Skeletal muscle tissue (tissue), 3 donors: ENCODE measurements at regions not wholly inside any gene's neighbourhood (a gene's known extent, or its start where the extent isn't known, plus 50 kb on each side); places are given as distances from the start of the nearest gene placed in this dataset.

ENCODE experiments used
- H3K27ac ChIP-seq: one replicate; pipeline ENCODE4 v1.7.0; 2013; ENCODE audit warnings: mild to moderate bottlenecking, low read depth, low read length, inconsistent platforms
- H3K27me3 ChIP-seq, 3 donors: one replicate each; pipeline ENCODE4 v1.7.0; 2013; ENCODE audit warnings: low read length in 3 of 3; ENCODE audit not compliant: control insufficient read depth in 3 of 3, insufficient read depth in 3 of 3
- H3K36me3 ChIP-seq, 3 donors: one replicate each; pipeline ENCODE4 v1.7.0; 2013; ENCODE audit warnings: low read length in 3 of 3; ENCODE audit not compliant: control insufficient read depth in 3 of 3, insufficient read depth in 3 of 3
- H3K4me1 ChIP-seq, 3 donors: one replicate each; pipeline ENCODE4 v1.7.0; 2013; ENCODE audit warnings: low read length in 3 of 3, mild to moderate bottlenecking in 3 of 3; ENCODE audit not compliant: control insufficient read depth in 3 of 3, insufficient read depth in 3 of 3
- H3K4me3 ChIP-seq, 3 donors: one replicate each; pipeline ENCODE4 v1.7.0; 2013; ENCODE audit warnings: low read length in 3 of 3
- H3K9ac ChIP-seq, 3 donors: one replicate each; pipeline ENCODE4 v1.7.0; 2013; ENCODE audit warnings: low read length in 3 of 3, mild to moderate bottlenecking in 3 of 3, moderate library complexity in 2 of 3, low read depth in 1 of 3
- H3K9me3 ChIP-seq, 3 donors: one replicate each; pipeline ENCODE4 v1.7.0; 2013; ENCODE audit warnings: low read length in 3 of 3; ENCODE audit not compliant: control insufficient read depth in 3 of 3
- donor health status: Osteomylitis.

GRCh38 chr5:2125171-2125900 lies 242.6 kb upstream of the IRX4 start:
- Histone ChIP-seq H3K36me3 (no peaks in the 10 kb centered on the region), H3K4me1 (peaks cover 0 to 2% (median 0%) of the 10 kb centered on the region in 3 donors), H3K27me3 (peaks cover 5 to 18% (median 6%) of the 10 kb centered on the region in 3 donors), H3K27ac (no peak overlapping the region), H3K9me3 (no peaks in the 10 kb centered on the region), H3K9ac (no peak overlapping the region), H3K4me3 (no peak overlapping the region)

- Histone ChIP-seq H3K27ac (no peak overlapping the region), H3K4me1 (peaks cover 0 to 2% (median 0%) of the 10 kb centered on the region in 3 donors), H3K4me3 (no peak overlapping the region), H3K27me3 (peaks cover 4 to 14% (median 6%) of the 10 kb centered on the region in 3 donors), H3K9ac (no peak overlapping the region), H3K9me3 (no peaks in the 10 kb centered on the region), H3K36me3 (no peaks in the 10 kb centered on the region)
These were observed 241.9 kb upstream of the IRX4 start for GRCh38 chr5:2124434-2125170.

GRCh38 chr5:2123874-2124273 lies 241.1 kb upstream of the IRX4 start:
- Histone ChIP-seq H3K4me1 (no peaks in the 10 kb centered on the region), H3K9me3 (no peaks in the 10 kb centered on the region), H3K9ac (no peak overlapping the region), H3K27ac (no peak overlapping the region), H3K36me3 (no peaks in the 10 kb centered on the region), H3K27me3 (peaks cover 4 to 11% (median 6%) of the 10 kb centered on the region in 3 donors), H3K4me3 (no peak overlapping the region)

- no peak overlapping the region for H3K4me3 ChIP-seq
- no peaks in the 10 kb centered on the region for H3K9me3 ChIP-seq
- no peaks in the 10 kb centered on the region for H3K4me1 ChIP-seq
- H3K27ac ChIP-seq = no peak overlapping the region
- no peak overlapping the region for H3K9ac ChIP-seq
- peaks cover 0 to 3% (median 3%) of the 10 kb centered on the region in 3 donors for H3K27me3 ChIP-seq
- H3K36me3 ChIP-seq = no peaks in the 10 kb centered on the region
These were observed 237.6 kb upstream of the IRX4 start for GRCh38 chr5:2120361-2120760.

- H3K4me3 ChIP-seq = no peak overlapping the region
- H3K36me3 ChIP-seq = no peaks in the 10 kb centered on the region
- H3K9ac ChIP-seq = no peak overlapping the region
- H3K27me3 ChIP-seq = peaks cover 0 to 3% (median 0%) of the 10 kb centered on the region in 3 donors
- H3K27ac ChIP-seq = no peak overlapping the region
- no peaks in the 10 kb centered on the region for H3K9me3 ChIP-seq
- H3K4me1 ChIP-seq = no peaks in the 10 kb centered on the region
These were observed 236.8 kb upstream of the IRX4 start for GRCh38 chr5:2119573-2119972.

GRCh38 chr5:2113348-2114131 lies 230.8 kb upstream of the IRX4 start:
- H3K27me3 ChIP-seq = peaks cover 0 to 10% (median 0%) of the 10 kb centered on the region in 3 donors
- no peak overlapping the region for H3K27ac ChIP-seq
- no peaks in the 10 kb centered on the region for H3K36me3 ChIP-seq
- no peaks in the 10 kb centered on the region for H3K4me1 ChIP-seq
- no peak overlapping the region for H3K4me3 ChIP-seq
- H3K9me3 ChIP-seq = no peaks in the 10 kb centered on the region
- no peak overlapping the region for H3K9ac ChIP-seq

- H3K4me3 ChIP-seq = no peak overlapping the region
- H3K36me3 ChIP-seq = no peaks in the 10 kb centered on the region
- no peaks in the 10 kb centered on the region for H3K4me1 ChIP-seq
- H3K9ac ChIP-seq = no peak overlapping the region
- H3K27ac ChIP-seq = no peak overlapping the region
- H3K9me3 ChIP-seq = no peaks in the 10 kb centered on the region
- peaks cover 0 to 10% (median 0%) of the 10 kb centered on the region in 3 donors for H3K27me3 ChIP-seq
These were observed 229.7 kb upstream of the IRX4 start for GRCh38 chr5:2112173-2113025.

- Histone ChIP-seq H3K9me3 (no peaks in the 10 kb centered on the region), H3K27ac (no peak overlapping the region), H3K4me3 (no peak overlapping the region), H3K36me3 (no peaks in the 10 kb centered on the region), H3K9ac (no peak overlapping the region), H3K27me3 (peaks cover 0 to 10% (median 0%) of the 10 kb centered on the region in 3 donors), H3K4me1 (no peaks in the 10 kb centered on the region)
These were observed 228.9 kb upstream of the IRX4 start for GRCh38 chr5:2111569-2112105.

- H3K4me3 ChIP-seq = no peak overlapping the region
- no peak overlapping the region for H3K27ac ChIP-seq
- no peaks in the 10 kb centered on the region for H3K9me3 ChIP-seq
- H3K4me1 ChIP-seq = no peaks in the 10 kb centered on the region
- peaks cover 0 to 10% (median 0%) of the 10 kb centered on the region in 3 donors for H3K27me3 ChIP-seq
- H3K36me3 ChIP-seq = no peaks in the 10 kb centered on the region
- no peak overlapping the region for H3K9ac ChIP-seq
These were observed 228.3 kb upstream of the IRX4 start for GRCh38 chr5:2110934-2111462.
